ENCODE measurements at regions not wholly inside any gene's neighbourhood (a gene's known extent, or its start where the extent isn't known, plus 50 kb on each side); places are given as distances from the start of the nearest gene placed in this dataset.
"Not testable (repeated sequence)": the region's sequence is repeated elsewhere in the genome, so short reads cannot be mapped to it uniquely, and the experiment has no call there.

GRCh38 chrX:9383655-9384054 is 81.2 kb upstream of the TBL1X start:
- no peak for DNase-seq (ENCODE audit: low read depth)

GRCh38 chrX:9388450-9388849 is 76.4 kb upstream of the TBL1X start:
- no peak for DNase-seq (ENCODE audit: low read depth)

GRCh38 chrX:9390121-9390520 is 74.7 kb upstream of the TBL1X start:
- no peak for DNase-seq (ENCODE audit: low read depth)

- no peak for DNase-seq (ENCODE audit: low read depth)
Measured at GRCh38 chrX:9390693-9391368, 74.0 kb upstream of the TBL1X start.

GRCh38 chrX:9392445-9392844 is 72.4 kb upstream of the TBL1X start:
- DNase-seq (ENCODE audit: low read depth) = no peak

- DNase-seq (ENCODE audit: low read depth) = no peak
Measured at GRCh38 chrX:9393571-9393970, 71.3 kb upstream of the TBL1X start.

- DNase-seq (ENCODE audit: low read depth) = no peak
Measured at GRCh38 chrX:9394212-9394611, 70.6 kb upstream of the TBL1X start.

GRCh38 chrX:9396930-9397329 is 67.9 kb upstream of the TBL1X start:
- no peak for DNase-seq (ENCODE audit: low read depth)

- no peak for DNase-seq (ENCODE audit: low read depth)
Measured at GRCh38 chrX:9401051-9401450, 63.8 kb upstream of the TBL1X start.

GRCh38 chrX:9403374-9403773 is 61.5 kb upstream of the TBL1X start:
- DNase-seq (ENCODE audit: low read depth) = no peak

- DNase-seq (ENCODE audit: low read depth) = not testable (repeated sequence)
Measured at GRCh38 chrX:9405635-9406034, 59.2 kb upstream of the TBL1X start.

- not testable (repeated sequence) for DNase-seq (ENCODE audit: low read depth)
Measured at GRCh38 chrX:9410889-9411288, 54.0 kb upstream of the TBL1X start.

- DNase-seq (ENCODE audit: low read depth) = not testable (repeated sequence)
Measured at GRCh38 chrX:9411682-9412081, 53.2 kb upstream of the TBL1X start.

- DNase-seq (ENCODE audit: low read depth) = no peak
Measured at GRCh38 chrX:9414416-9414815, 50.4 kb upstream of the TBL1X start.
